Sigmoid colon (tissue), 4 donors: ENCODE measurements at regions not wholly inside any gene's neighbourhood (a gene's known extent, or its start where the extent isn't known, plus 50 kb on each side); places are given as distances from the start of the nearest gene placed in this dataset.

Source experiments
- EP300 ChIP-seq, 4 donors: sonication (generic); formaldehyde crosslinking; IDR thresholded peaks; one replicate each; pipeline ENCODE4 v1.6.1; 2017; ENCODE audit warnings: antibody characterized with exemption in 4 of 4
- POLR2A ChIP-seq, 2 donors: fragments of 450-650 bp; IDR thresholded peaks; one replicate each; pipeline ENCODE4 v1.6.1; 2016; ENCODE audit warnings: antibody characterized with exemption in 2 of 2, mild to moderate bottlenecking in 2 of 2, moderate library complexity in 2 of 2
- TF ChIP-seq, protein P1 (sequence below), 4 experiments: fragments of 450-650 bp in 3 of 4; fragments of 200-600 bp in 1 of 4; IDR thresholded peaks; one replicate each; pipeline ENCODE4 v1.5.1; 2016 to 2019; ENCODE audit warnings: antibody characterized with exemption in 4 of 4, mild to moderate bottlenecking in 3 of 4, moderate library complexity in 2 of 4

DNA sequence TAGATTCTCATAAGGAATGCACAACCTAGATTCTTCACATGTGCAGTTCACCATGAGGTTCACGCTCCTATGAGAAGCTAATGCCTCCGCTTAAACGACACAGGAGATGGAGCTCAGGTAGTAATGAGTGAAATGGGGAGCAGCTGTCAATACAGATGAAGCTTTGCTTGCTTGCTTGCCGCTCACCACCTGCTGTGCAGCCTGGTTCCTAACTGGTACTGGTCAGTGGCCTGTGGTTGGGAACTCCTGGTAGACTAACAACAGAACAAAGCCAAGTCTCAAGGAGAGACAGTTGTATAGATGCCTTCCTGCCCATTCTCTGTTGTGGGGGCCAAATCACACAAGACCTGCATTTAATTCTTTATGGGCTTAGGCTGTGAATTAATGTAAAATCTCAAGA is 449.2 kb upstream of the TNP1 start:
- TF ChIP-seq, protein P1, sequence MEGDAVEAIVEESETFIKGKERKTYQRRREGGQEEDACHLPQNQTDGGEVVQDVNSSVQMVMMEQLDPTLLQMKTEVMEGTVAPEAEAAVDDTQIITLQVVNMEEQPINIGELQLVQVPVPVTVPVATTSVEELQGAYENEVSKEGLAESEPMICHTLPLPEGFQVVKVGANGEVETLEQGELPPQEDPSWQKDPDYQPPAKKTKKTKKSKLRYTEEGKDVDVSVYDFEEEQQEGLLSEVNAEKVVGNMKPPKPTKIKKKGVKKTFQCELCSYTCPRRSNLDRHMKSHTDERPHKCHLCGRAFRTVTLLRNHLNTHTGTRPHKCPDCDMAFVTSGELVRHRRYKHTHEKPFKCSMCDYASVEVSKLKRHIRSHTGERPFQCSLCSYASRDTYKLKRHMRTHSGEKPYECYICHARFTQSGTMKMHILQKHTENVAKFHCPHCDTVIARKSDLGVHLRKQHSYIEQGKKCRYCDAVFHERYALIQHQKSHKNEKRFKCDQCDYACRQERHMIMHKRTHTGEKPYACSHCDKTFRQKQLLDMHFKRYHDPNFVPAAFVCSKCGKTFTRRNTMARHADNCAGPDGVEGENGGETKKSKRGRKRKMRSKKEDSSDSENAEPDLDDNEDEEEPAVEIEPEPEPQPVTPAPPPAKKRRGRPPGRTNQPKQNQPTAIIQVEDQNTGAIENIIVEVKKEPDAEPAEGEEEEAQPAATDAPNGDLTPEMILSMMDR (IDR thresholded peaks at IDR 0.05), result no peak
- TF ChIP-seq POLR2A (IDR thresholded peaks at IDR 0.05) (no peak), EP300 (IDR thresholded peaks at IDR 0.05) (no peak)
